ES-I3 (cell line): ENCODE measurements at regions not wholly inside any gene's neighbourhood (a gene's known extent, or its start where the extent isn't known, plus 50 kb on each side); places are given as distances from the start of the nearest gene placed in this dataset.
"Not testable (repeated sequence)": the region's sequence is repeated elsewhere in the genome, so short reads cannot be mapped to it uniquely, and the experiment has no call there.

Experiments used
- H3K36me3 ChIP-seq: 2 replicates; pipeline ENCODE4 v1.6.1; 2013; ENCODE audit warnings: mild to moderate bottlenecking, low read length, control low read depth, moderate library complexity; ENCODE audit not compliant: insufficient read depth
- H3K4me1 ChIP-seq: 2 replicates; pipeline ENCODE4 v1.6.1; 2013; ENCODE audit warnings: mild to moderate bottlenecking, control low read depth, low read length; ENCODE audit not compliant: insufficient read depth
- H3K9ac ChIP-seq: 2 replicates; pipeline ENCODE4 v1.6.1; 2013; ENCODE audit warnings: low read depth, mild to moderate bottlenecking, low read length, moderate library complexity
- H3K9me3 ChIP-seq: 2 replicates; pipeline ENCODE4 v1.6.1; 2013; ENCODE audit warnings: mild to moderate bottlenecking, low read length, moderate library complexity; ENCODE audit not compliant: control insufficient read depth, insufficient read depth

DNA sequence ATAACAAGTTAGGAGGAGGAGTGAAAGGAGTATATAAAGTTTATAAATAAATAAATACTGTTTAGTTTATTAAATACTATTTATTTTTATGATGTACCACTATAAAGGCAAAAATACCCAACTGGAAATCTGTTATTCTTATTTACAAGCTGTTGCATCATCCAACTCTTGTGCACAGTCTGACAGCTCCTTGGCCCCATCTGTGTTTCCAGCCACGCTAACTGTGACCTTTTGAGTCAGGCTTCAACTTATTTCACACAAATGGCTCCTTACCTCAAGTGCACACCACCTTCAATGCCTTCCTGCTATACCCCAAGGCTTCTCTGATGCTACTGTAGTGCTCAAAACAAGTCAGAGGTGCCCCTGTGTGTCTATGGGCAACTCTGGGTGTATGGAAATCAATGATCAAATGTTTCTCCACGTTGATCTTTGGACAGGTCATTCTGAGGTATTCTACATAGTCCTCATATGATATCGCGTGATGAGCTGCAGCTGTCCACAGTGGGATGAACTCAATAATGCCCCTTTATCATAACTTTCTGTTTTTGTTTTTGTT lies 303.2 kb upstream of the GRAMD2B start:
- Histone ChIP-seq H3K9me3 (no peaks in the 10 kb centered on the region), H3K36me3 (no peaks in the 10 kb centered on the region; the same call in 1 of the 2 replicates), H3K4me1 (peaks cover 28% of the 10 kb centered on the region), H3K9ac (no peak overlapping the region)

GRCh38 chr5:126120939-126121338 lies 302.3 kb upstream of the GRAMD2B start:
- Histone ChIP-seq H3K36me3 (no peaks in the 10 kb centered on the region), H3K9me3 (no peaks in the 10 kb centered on the region), H3K4me1 (peaks cover 33% of the 10 kb centered on the region), H3K9ac (no peak overlapping the region)

GRCh38 chr5:126122942-126123341 lies 300.3 kb upstream of the GRAMD2B start:
- no peaks in the 10 kb centered on the region for H3K9me3 ChIP-seq
- no peaks in the 10 kb centered on the region for H3K36me3 ChIP-seq
- no peak overlapping the region for H3K9ac ChIP-seq
- H3K4me1 ChIP-seq = peaks cover 46% of the 10 kb centered on the region

- H3K9ac ChIP-seq = no peak overlapping the region
Measured at GRCh38 chr5:126124706-126125345, 298.4 kb upstream of the GRAMD2B start.

GRCh38 chr5:126125407-126125806 lies 297.8 kb upstream of the GRAMD2B start:
- H3K9me3 ChIP-seq = no peaks in the 10 kb centered on the region
- H3K36me3 ChIP-seq = no peaks in the 10 kb centered on the region
- H3K9ac ChIP-seq = no peak overlapping the region
- peaks cover 46% of the 10 kb centered on the region for H3K4me1 ChIP-seq

More at GRCh38 chr5:126124706-126125345, 298.4 kb upstream of the GRAMD2B start:
- H3K36me3 ChIP-seq = no peaks in the 10 kb centered on the region
- peaks cover 46% of the 10 kb centered on the region for H3K4me1 ChIP-seq
- H3K9me3 ChIP-seq = no peaks in the 10 kb centered on the region

DNA sequence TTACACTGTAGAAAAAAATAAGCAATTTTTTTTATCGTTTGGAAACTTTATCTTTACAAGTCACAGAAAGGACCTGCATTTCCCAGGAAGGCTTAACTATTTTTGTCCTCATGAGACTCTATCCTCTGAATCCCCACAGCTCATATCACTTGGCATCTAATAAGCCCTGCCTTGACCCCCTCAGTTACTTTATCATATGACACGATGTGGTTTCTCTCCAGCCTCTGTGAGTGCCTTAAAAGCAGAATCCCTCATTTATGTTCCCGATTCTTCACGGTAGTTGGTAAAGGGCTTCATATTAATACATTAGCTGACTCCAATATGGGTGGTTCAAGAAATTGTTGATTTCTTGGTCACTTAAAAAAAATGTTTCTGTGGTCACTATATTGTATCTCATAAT lies 296.6 kb upstream of the GRAMD2B start:
- Histone ChIP-seq H3K4me1 (peaks cover 46% of the 10 kb centered on the region), H3K9ac (no peak overlapping the region), H3K36me3 (no peaks in the 10 kb centered on the region), H3K9me3 (no peaks in the 10 kb centered on the region)

GRCh38 chr5:126127371-126127770 lies 295.8 kb upstream of the GRAMD2B start:
- H3K9ac ChIP-seq, H3K36me3 ChIP-seq, H3K9me3 ChIP-seq: not testable (repeated sequence)
- H3K4me1 ChIP-seq = peaks cover 44% of the 10 kb centered on the region

GRCh38 chr5:126129431-126129830 lies 293.8 kb upstream of the GRAMD2B start:
- Histone ChIP-seq H3K9ac (no peak overlapping the region), H3K36me3 (no peaks in the 10 kb centered on the region), H3K4me1 (peaks cover 24% of the 10 kb centered on the region), H3K9me3 (no peaks in the 10 kb centered on the region)

DNA sequence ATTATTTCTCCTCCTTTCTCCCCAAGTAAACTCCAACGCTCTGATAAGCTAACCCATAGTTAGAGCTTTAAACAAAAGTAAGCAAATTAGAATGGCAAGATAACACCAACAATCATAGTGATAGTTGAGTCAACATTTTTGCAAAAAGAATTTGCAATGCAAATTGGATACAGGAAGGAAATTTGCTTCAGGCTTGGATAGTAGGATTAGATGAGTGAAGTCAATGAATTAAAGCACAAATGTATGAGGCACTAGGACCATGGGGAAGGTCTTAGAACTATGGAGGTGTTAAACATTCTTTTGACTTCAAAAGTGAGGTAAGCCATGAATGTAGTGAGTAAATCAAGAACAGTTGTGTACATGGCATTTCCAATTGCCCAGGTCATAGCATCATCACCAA lies 289.8 kb upstream of the GRAMD2B start:
- Histone ChIP-seq H3K9me3 (no peaks in the 10 kb centered on the region), H3K4me1 (peaks cover 11% of the 10 kb centered on the region), H3K9ac (no peak overlapping the region), H3K36me3 (no peaks in the 10 kb centered on the region)

DNA sequence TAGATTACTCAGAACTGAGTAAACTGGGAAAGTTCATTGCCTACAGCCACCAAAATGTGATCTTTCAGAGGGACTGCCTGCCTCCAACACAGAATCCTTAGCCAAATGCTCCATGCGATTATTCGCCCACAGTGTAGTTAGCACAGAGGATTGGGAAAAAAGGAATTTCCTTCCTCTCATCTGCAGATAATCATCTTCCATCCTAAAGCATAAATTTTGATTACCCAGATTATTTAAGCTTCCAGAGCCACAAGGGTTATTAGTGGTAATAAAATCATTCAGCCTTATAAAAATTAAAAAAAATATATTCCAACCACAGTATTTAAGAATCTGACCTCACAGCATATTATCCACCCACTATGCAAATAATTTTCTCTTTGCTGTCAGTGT lies 285.3 kb upstream of the GRAMD2B start:
- no peaks in the 10 kb centered on the region for H3K36me3 ChIP-seq
- peaks cover 33% of the 10 kb centered on the region for H3K4me1 ChIP-seq
- H3K9me3 ChIP-seq = no peaks in the 10 kb centered on the region
- H3K9ac ChIP-seq = no peak overlapping the region

- no peaks in the 10 kb centered on the region for H3K36me3 ChIP-seq
- H3K4me1 ChIP-seq = peaks cover 33% of the 10 kb centered on the region
- no peak overlapping the region for H3K9ac ChIP-seq
- no peaks in the 10 kb centered on the region for H3K9me3 ChIP-seq
Measured at GRCh38 chr5:126138281-126138931, 284.8 kb upstream of the GRAMD2B start.

DNA sequence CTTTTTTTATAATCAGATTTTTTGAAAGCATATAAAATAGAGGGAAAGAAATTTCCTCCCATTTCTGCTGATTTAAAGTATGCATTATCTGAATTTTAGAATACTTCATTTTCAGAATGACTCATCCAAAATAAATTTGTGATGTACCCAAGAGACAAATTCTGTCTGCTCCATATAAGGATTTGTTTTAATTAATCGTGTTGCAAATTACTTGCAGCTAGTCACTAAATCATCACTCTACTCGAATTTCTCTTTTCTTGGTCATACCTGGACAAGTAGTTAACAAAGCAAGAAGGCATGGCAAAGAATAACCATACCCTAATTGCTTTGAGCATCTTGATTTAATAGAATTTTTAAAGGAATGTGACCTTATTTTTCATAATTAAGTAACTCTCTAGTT lies 284.1 kb upstream of the GRAMD2B start:
- Histone ChIP-seq H3K9ac (no peak overlapping the region), H3K4me1 (peaks cover 33% of the 10 kb centered on the region), H3K36me3 (no peaks in the 10 kb centered on the region), H3K9me3 (no peaks in the 10 kb centered on the region)

DNA sequence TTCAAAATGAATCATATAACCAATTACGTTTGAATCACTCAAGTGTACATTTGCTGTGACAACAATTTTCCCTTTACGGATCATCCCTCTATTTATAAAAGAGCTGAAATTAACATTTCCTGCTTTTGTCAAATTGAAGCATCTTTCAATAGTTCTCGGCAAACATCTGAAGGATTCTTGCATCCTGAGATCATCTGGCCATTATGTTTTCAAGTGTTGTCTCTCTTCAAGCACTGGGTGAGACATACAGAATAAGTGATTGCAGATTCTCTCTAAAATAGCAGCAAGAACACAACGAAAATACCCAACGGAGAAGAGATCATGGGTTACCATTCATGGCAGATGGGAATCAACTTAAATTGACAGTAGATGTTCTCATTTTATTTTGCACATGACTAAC lies 283.4 kb upstream of the GRAMD2B start:
- Histone ChIP-seq H3K36me3 (no peaks in the 10 kb centered on the region), H3K4me1 (peaks cover 33% of the 10 kb centered on the region), H3K9ac (no peak overlapping the region), H3K9me3 (no peaks in the 10 kb centered on the region)

- Histone ChIP-seq H3K36me3 (no peaks in the 10 kb centered on the region), H3K9ac (no peak overlapping the region), H3K4me1 (peaks cover 20% of the 10 kb centered on the region), H3K9me3 (no peaks in the 10 kb centered on the region)
Measured at GRCh38 chr5:126143622-126144021, 279.6 kb upstream of the GRAMD2B start.

DNA sequence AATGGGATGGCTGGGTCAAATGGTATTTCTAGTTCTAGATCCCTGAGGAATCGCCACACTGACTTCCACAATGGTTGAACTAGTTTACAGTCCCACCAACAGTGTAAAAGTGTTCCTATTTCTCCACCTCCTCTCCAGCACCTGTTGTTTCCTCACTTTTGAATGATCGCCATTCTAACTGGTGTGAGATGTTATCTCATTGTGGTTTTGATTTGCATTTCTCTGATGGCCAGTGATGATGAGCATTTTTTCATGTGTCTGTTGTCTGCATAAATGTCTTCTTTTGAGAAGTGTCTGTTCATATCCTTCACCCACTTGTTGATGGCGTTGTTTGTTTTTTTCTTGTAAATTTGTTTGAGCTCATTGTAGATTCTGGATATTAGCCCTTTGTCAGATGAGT lies 272.9 kb upstream of the GRAMD2B start:
- H3K9me3 ChIP-seq = not testable (repeated sequence)

More for the DNA sequence above, 272.9 kb upstream of the GRAMD2B start:
- not testable (repeated sequence) for H3K36me3 ChIP-seq, H3K9ac ChIP-seq, H3K4me1 ChIP-seq
